ENCODE measurements at regions not wholly inside any gene's neighbourhood (a gene's known extent, or its start where the extent isn't known, plus 50 kb on each side); places are given as distances from the start of the nearest gene placed in this dataset.
"Not testable (repeated sequence)": the region's sequence is repeated elsewhere in the genome, so short reads cannot be mapped to it uniquely, and the experiment has no call there.

DNA sequence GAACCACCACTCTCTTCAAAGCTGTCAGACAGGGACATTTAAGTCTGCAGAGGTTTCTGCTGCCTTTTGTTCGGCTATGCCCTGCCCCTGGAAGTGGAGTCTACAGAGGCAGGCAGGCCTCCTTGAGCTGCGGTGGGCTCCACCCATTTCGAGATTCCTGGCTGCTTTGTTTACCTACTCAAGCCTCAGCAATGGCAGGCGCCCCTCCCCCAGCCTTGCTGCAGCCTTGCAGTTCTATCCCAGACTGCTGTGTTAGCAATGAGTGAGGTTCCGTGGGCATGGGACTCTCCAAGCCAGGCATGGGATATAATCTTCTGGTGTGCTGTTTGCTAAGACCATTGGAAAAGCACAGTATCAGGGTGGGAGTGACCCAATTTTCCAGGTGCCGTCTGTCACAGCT is 417.2 kb downstream of the KIF20B start:
- not testable (repeated sequence) for DNase-seq (ENCODE audit: low read depth, low spot score)

DNA sequence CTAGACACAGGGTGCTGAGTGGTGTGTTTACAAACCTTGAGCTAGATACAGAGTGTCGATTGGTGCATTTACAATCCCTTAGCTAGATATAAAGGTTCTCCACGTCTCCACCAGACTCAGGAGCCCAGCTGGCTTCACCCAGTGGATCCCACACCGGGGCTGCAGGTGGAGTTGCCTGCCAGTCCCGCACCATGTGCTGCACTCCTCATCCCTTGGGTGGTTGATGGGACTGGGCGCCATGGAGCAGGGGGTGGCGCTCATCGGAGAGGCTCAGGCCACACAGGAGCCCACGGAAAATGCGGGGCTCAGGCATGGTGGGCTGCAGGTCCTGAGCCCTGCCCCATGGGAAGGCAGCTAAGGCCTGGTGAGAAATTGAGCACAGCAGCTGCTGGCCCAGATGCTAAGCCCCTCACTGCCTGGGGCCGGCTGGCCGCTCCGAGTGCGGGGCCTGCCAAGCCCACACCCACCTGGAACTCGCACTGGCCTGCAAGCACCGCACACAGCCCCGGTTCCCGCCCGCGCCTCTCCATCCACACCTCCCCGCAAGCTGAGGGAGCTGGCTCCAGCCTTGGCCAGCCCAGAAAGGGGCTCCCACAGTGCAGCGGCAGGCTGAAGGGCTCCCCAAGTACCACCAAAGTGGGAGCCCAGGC is 418.4 kb downstream of the KIF20B start:
- DNase-seq (ENCODE audit: low read depth, low spot score) = not testable (repeated sequence)

DNA sequence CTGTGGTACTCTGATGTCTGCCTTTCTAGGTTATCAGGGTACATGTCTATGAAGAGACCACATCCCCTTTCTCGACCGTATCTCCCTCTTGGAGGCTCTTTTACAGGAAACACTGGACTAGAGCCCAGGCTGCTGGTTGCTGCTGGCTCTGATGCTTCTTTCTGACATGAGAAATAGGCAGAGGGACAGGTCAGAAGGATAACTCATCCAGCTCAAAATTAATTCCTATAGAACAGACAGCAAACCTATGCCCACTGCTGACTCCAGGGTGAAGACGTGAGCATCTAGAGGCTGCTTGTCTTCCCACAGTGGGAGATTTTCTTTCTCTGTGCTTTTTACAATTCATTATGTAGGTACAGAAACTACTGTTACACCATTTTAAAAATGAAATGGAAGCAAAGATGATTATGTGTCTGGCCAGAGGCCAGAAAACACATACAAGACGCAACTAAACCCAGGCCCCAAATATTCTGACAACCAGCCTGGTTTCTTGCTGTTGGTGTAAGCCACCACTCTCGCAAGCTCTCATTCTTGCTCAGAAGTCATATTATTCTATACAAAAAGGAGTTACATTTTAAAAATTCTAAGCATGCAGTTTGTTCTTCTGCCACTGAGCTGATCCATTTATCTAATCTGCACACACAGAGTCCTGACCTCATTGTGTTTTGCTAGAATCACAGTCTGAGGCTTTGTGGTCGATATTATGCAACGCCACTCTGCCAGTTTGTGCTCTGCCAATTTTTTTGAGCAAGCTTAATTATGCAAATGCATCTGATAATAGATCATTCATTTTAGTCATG is 424.3 kb downstream of the KIF20B start:
- DNase-seq (ENCODE audit: low read depth, low spot score) = no peak

DNA sequence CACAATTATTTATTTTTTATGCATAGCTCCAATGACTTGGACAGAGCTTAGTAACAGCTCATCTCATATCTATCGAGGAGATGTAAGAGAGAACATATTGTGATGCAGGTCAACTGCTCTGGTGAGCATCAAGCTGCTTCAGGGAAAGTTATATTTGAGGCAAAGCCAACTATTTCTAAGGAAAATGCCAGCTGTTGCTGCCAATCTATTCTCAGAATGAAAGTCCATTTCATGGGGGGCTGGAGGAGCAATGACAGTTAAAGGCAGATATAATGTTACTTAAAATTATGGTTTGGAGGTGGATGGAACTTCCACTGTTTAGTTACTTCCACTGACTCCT is 424.8 kb downstream of the KIF20B start:
- DNase-seq (ENCODE audit: low read depth, low spot score) = no peak

DNA sequence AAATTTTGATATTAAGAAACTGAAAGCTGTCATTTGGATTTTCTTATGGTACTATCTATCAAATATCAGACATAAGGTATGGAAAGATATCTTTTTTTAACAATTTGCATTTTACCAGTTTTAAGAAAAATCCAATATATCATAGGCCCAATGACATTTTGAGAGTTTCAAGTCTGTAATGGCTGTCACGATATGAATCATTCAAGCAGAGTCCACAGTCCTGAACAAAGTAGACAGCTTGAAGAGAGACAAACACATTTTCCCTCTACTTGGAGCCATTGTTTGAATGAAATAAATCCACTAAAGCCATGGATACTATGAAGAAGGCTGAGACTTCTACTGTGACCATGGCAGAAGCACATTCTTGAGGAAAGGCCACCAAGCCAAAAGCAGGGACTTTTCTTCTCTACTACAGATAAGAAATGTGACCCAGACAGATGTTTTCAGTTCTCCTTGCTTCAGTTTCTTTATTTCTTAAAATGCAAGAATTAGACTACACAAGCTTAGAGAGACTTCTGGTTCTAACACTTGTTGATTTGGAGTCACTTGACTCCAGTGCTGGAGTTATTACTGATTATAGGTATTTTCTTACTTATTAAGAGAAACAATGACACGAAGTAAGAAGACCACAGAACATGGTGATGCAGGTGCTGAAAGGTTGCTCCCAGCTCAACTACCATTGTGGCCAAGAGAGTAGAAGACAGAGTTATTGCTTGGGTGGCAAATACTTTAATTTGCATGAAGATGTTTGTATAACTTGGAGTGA is 429.1 kb downstream of the KIF20B start:
- no peak for DNase-seq (ENCODE audit: low read depth, low spot score)

DNA sequence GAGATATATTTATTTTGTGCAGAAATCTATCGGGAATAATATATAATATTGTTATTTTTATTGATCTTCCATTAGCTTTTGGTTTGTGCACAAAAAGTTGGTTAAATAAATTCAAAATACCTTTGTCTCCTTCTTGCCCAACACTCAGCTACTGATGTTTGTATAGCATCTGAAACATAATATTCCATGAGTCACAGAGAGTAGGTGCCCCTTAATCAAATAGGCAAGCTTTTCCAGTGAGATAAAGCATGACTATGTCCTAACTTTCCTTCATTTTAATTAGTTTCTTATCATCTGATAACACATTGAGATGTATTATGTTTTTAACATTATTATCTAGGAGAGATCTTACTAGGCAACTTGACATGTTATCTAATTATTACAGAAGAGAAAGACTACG is 432.2 kb downstream of the KIF20B start:
- no peak for DNase-seq (ENCODE audit: low read depth, low spot score)

DNA sequence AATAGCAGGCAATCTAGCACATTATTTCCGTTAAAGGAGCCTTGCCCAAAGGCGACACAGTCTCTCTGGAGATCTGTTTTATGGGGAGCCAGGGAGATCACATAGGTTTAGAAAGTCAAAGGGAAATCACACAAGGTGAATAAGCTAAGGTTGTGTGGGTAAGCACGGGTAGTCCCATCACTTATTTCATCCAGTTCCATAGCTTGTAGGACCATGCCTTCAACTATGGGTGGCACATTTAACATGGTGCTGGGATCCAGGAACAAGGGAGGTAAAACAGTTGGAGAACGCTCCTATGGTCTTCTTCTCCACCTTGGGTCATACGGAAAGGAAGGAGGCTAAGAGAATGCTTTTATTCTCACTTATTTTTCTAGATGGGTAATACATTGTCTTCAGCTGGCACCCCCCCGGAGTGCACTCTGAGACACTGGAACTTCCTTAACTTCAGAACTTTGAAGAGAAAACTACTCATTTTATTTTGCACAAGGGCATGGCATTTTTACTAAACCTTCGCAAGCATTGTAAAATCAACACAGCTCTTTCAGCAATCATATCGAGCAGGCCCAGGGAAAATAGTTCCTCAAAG is 435.4 kb downstream of the KIF20B start:
- no peak for DNase-seq (ENCODE audit: low read depth, low spot score)

DNA sequence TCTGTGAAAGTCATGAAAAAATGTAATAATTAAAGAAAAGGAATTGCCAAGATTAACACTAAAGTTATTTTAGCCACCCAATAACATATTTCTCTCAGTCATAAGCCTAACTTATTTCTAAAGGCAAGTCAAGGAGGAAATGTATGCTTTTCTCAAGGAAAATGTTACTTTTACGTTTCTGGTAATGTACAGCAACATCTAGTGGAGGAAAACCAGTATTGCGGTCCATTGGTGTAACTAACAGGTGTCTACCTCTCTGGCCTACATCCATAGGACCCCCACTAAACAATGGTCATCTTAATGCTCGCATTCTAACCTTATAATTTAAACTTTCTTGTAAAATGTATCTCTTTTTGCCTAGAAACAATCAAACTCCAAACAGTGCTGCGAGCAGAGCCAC is 437.5 kb downstream of the KIF20B start:
- DNase-seq (ENCODE audit: low read depth, low spot score) = no peak

DNA sequence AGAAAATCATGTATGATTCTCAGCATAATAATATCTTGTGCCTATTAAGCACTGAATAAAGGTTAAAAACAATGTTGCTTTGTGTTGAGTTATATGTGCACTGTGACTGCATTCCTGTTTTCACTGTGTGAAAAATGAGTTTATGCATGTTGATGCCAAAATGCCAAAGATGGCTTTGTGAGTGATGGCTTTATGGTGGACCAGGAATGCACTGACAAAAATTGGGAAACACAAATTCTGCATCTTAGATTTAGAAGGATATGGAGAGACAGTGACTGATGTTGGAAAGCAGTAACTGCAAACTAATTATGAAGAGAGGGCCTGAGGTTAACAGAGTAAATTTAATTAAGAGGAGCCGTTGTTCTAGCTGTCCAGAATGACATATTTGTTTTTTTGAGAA is 440.4 kb downstream of the KIF20B start:
- DNase-seq (ENCODE audit: low read depth, low spot score) = no peak

DNA sequence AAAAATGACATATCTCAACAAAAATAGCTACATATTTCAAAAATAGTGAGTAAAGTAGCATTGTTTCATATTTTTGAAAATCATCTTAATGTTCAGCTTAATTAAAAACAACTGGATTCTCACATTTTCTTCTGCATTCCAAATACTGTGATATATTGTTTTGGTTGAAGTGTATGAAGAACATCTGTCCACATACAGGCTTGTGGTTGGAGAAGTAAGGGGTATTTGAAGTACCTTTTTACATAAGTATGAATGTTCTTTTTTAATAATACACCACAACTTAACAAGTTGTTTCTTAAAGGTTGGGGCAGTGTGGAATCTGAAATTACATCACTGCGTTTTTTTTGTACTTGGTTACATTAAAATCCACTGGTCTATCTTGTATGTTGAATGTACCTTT is 442.5 kb downstream of the KIF20B start:
- no peak for DNase-seq (ENCODE audit: low read depth, low spot score)

DNA sequence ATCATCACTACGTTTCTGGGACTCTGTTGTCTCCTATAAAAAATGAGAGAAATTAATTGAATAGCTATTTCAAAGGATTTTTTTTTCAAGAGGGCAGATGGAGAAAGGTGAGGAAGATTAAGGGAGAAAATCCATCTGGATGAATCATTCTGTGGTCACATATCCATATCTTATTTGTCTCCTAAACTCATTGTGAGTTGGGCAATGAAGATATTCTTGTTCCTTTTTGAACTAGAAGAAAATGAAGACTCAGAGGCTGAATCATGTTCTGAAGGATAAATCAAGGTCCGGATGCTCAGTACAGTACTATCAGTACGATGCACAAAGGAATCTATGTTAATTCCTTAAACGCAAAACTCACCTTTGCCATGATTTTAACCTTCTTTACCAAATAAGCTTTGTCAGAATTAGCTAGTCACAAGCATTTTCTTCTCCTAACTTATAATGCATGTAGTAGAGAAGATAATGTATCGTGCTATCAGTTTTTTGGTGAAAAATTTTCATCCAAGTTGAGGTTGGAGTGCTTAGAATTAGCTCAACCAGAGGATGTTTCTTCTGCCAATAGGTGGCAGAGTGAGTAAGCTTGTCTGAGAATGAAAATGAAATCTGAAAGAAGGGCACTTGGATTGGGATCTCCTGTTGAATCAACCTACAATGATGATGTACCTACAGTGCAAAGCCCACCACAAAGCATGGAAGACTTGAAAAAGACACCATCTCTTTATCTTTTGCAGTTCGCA is 446.9 kb downstream of the KIF20B start:
- no peak for DNase-seq (ENCODE audit: low read depth, low spot score)

DNA sequence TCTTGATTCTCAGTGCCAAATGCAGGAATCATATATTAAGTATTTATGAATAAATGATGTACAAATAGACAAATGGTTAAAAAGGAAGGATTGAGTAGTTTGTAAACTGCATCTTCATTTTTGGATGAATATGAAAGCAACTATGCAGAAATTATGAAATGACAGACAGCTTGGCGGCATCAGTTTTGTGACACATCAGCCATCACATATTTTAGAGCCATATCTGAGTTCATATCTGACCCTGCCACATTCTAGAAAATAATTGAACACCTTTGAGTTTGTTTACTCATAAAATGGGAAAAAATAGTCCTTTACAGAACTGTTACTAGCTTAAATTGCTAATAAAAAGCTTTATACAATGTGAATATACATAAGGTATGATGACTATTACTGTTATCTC is 448.2 kb downstream of the KIF20B start:
- no peak for DNase-seq (ENCODE audit: low read depth, low spot score)

DNA sequence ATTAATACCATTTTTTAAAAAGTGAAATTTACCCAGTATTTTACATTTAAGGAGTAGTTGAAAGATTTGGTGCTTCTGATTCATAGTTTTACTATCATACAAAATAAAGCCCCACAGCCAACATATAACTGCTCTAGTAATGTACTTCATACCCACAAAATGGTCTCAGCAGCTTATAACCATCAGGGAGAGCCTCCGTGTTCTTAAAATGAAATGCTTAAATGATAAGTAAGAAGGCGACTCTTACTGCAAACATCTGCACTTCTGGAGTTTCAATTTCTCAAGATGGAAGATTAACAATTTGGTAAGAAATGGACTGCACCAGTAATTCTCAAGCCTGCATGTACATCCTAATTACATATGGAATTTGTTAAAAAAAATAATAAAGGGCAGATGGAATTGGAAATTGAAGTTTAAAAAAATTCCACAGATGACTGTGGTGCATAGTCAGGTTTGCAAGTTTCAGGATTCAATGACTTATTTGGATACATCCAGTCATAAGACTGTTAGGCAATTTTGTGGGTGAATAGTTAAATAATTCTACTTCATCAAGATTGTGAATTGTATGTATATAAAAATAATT is 461.0 kb downstream of the KIF20B start:
- no peak for DNase-seq (ENCODE audit: low read depth, low spot score)

DNA sequence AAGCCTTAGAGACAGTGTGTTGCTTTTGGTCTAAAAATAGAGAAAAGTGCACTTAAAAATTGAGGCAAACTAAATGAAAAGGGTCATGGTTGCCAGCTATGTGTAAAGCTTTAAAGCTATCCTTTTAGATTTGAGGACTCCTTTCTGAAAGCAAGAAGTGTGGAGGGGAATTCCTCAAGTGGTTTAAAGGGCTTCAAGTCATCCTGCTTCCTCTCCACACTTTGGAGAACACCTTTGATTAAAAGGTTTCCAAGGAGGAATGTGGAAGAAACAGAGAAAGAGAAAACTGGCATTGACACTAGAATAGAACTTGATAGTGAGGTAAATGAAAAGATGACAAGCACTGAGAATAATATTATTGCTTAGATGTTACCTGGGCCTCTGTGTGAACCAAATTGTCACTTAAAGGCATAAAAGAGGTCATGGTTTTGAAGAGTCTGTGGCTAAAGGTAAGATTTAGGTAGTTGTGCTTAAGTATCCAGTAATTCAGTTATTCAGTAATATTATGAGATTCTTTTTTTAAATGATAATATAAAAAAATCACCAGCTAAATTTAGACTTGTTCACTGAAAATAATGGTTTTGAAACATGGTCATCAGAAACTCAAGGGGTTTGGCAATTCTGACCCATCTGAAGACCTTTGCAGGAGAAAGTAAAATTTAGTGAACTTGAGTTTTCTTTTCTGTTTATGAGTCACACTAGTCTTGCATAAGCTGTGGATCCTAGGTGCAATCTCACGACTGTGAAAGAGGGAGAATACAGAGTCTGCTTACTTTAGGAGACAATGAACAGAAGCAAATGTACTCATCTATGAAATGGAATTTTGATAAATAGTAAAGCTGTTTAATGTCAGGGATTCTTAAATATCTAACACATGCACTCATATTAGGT is 466.0 kb downstream of the KIF20B start:
- no peak for DNase-seq (ENCODE audit: low read depth, low spot score)

DNA sequence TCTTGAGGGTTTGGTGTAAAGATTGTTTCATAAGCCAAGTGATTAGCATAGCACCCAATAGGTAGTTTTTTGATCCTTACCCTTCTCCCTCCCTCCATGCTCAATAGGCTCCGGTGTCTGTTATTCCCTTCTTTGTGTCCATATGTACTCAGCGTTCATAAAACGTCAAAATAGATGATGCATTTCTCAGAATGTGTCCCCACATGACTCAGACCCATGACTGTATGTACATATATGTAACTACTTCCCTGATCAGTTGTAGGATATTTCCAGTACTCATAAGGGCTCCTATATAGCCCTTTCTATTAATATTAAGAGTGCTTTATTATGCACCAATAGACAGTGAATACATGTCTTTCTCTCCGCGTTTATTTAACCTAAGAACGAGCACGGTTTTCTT is 466.9 kb downstream of the KIF20B start:
- DNase-seq (ENCODE audit: low read depth, low spot score) = no peak

DNA sequence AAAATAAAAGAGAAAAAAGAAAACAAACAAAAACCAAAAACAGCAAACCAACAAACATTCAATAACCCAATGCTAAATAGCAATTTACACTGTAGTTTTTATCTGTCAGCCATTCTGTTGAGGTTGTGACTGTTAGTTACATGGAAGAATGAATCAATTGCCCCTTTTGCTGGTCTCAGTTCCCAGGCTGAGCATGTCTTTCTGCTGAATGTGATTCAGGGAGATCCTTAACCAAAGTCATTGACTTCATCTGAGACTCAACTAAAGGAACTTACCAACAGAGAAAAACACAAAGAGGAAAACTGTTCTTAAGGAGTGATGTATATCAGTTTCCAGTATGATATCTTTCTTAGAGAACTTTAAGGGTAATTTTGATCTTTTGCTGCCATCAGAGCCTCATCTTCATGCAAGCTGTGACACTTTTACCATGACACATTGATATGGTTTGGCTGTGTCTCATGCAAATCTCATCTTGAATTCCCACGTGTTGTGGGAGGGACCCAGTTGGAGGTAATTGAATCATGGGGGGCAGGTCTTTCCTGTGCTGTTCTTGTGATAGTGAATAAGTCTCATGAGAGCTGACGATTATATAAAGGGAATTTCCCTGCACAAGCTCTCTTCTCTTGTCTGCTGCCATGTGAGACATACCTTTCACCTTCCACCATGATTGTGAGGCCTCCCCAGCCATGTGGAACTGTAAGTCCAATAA is 469.8 kb downstream of the KIF20B start:
- no peak for DNase-seq (ENCODE audit: low read depth, low spot score)

DNA sequence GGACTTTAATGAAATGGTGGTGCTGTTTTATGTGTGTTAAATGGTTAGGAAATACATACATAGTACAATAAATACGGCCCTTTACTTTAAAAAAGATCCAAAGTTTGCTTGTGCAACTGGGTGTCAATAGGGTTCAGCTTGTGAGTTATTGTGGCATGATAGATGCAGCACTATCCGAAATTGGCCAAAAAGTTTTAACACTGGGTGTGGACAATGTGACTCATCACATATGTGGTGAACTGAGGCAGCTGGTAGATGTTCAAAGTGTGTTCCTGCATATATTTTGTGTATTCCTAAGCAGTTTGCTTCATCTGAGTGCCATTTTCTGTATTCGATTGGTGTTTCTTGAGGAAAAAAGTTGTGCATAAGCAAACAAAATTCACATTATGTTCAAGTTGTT is 473.1 kb downstream of the KIF20B start:
- DNase-seq (ENCODE audit: low read depth, low spot score) = no peak

DNA sequence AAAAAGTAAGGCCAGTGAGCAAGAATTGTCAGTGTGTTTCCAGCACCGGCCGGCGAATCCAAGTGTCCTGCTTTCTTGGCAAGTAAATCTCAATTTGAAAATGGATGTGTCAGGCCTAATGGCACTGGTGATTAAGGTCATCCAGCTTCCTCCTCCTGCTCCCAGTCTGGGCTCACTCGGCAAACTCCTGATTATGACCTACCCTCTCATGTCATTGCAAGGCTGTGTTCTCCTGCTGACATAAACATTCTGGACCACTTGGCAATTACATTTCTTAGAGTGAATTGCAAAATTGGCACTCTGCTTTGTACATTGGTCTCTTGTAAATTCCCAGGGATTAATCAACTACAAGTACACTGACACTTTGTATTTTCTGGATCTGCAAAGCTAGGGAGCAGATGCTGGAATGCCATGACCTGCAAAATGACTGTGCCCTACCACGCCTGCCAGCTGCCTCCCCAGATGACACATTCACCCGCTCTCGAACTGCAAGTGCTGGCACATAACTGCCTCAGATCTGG is 473.8 kb downstream of the KIF20B start:
- DNase-seq (ENCODE audit: low read depth, low spot score) = no peak

DNA sequence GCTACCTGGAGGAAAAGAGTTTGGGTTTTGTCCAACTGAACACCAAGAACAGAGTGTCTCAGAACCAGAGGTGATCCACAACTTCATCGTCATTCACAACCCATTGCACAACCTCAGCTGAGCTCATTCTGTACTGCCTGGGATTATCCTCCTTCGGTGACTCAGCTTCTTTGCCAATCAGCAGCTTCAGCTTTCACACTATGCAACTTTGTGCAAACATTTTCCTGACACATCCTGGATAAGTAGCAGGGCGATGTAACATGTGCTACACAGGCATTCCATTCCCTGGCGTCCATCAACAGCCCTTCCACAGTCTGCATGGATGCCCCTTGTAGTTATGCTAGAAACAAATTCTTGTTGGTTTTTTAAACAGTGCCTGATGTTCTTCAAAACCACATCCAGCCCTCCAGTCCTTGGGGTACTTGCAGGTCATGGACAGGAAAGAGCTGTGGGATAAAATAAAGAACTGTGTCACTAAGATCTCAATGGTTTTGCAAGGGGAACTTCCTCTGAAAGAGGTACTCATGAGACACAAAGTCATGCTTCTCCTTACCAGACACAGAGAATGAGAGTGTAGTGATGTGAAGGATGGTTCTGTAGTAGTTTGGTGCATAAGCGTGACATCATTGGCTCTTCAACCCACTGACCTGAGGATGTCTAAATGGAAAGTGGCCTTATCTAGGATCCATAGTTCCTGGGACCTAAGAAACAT is 478.5 kb downstream of the KIF20B start:
- no peak for DNase-seq (ENCODE audit: low read depth, low spot score)
